Tibial nerve (tissue), 4 donors: ENCODE measurements at regions not wholly inside any gene's neighbourhood (a gene's known extent, or its start where the extent isn't known, plus 50 kb on each side); places are given as distances from the start of the nearest gene placed in this dataset.

Source experiments
- EP300 ChIP-seq, 2 donors: sonication (generic); formaldehyde crosslinking; IDR thresholded peaks; one replicate each; pipeline ENCODE4 v1.6.1; 2017; ENCODE audit warnings: antibody characterized with exemption in 2 of 2, mild to moderate bottlenecking in 1 of 2
- TF ChIP-seq, protein P1 (sequence below), 5 experiments: fragments of 200-600 bp in 3 of 5; fragments of 450-650 bp in 2 of 5; sonication (generic) in 3 of 5; IDR thresholded peaks; one replicate each; pipeline ENCODE4 v1.5.1; 2016 to 2019; ENCODE audit warnings: antibody characterized with exemption in 5 of 5, mild to moderate bottlenecking in 3 of 5, moderate library complexity in 2 of 5

- TF ChIP-seq, protein P1, sequence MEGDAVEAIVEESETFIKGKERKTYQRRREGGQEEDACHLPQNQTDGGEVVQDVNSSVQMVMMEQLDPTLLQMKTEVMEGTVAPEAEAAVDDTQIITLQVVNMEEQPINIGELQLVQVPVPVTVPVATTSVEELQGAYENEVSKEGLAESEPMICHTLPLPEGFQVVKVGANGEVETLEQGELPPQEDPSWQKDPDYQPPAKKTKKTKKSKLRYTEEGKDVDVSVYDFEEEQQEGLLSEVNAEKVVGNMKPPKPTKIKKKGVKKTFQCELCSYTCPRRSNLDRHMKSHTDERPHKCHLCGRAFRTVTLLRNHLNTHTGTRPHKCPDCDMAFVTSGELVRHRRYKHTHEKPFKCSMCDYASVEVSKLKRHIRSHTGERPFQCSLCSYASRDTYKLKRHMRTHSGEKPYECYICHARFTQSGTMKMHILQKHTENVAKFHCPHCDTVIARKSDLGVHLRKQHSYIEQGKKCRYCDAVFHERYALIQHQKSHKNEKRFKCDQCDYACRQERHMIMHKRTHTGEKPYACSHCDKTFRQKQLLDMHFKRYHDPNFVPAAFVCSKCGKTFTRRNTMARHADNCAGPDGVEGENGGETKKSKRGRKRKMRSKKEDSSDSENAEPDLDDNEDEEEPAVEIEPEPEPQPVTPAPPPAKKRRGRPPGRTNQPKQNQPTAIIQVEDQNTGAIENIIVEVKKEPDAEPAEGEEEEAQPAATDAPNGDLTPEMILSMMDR (IDR thresholded peaks at IDR 0.05) = no peak
- no peak for TF ChIP-seq EP300 (IDR thresholded peaks at IDR 0.05)
Measured at GRCh38 chr3:44065311-44066094, 176.2 kb upstream of the TOPAZ1 start.
